CD4-positive, alpha-beta T cell treated with Interleukin-1 beta for 1 hour (primary cell): ENCODE measurements at regions not wholly inside any gene's neighbourhood (a gene's known extent, or its start where the extent isn't known, plus 50 kb on each side); places are given as distances from the start of the nearest gene placed in this dataset.

Experiments
- DNase-seq, 2 donors: peaks; one replicate each; pipeline ENCODE4 v3.0.0-alpha.2; 2020 to 2022

- DNase-seq = no peak
These were observed 69.7 kb upstream of the FZD8 start for GRCh38 chr10:35711615-35712411.

DNA sequence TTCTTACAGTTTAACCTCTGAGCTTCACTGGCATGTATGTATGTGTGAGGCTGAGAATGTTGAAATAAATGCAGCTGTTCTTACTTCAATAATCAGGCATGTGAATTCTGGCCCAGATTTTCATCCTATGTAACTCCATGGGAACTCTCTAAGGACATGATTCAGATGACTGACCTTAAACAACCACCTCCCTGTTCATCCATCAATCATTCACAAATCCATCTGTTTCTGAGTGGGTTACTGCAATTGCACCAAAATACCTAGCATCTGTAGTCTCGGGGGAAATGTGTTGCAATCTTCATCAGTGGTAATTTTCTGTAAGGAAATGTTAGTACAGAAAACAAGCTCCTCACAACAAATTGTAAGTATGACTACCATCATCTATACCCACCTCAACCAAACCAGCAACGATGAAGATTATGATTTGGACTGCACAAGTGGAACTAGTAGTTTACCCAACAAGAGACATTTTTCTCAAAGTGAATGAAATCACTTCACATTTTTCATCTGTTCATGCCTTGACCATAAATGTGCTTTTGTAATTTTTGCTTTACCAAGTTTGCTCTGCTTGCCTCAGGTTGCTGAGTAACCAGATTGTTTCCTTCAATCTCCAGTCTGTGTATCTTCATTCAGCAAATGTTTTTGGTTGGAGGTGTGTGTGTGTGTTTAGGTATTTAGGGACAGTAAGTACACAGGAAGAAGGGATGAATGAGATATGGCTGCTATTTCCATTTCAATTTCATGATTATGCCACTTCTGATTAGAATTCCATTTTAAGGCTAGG lies 65.7 kb upstream of the FZD8 start:
- DNase-seq = no peak

DNA sequence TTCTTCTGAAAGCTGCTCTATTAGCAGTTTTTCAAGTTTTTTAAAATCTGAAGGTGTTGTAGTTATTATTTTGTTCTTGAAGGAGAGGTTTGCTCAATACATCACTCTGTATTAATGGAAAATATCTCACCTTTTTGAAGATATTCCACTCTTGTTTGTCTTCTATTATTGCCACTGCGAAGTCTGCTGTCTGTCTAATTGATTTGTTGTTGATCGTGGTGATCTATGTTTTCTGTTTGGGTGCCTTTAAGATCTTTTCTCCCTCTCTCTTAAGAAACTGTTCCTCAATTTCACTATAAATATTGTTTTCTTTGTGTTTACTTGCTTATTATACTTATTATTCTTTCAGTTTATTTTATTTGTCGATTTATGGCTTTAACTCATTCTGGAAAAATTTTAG lies 64.9 kb upstream of the FZD8 start:
- DNase-seq = no peak

- no peak for DNase-seq
These were observed 63.6 kb upstream of the FZD8 start for GRCh38 chr10:35705671-35706070.

DNA sequence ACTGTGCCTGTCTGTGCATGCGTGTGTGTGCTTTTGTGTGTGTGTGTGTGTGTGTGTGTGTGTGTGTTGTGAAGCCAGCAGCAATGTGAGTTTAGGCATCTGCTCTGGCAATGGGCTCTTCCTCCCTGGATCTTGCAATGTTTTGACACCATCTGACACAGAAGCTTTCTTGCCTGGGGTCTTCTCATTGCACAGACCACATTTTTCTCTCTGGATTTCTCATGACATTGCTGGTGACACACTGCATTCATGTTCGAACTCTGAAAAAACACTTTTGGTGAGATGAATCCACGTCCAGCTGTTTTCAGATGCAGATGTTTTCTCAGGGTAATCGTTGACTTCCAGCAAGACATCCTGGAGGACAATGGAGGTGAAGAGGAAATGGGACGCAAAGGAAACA lies 63.0 kb upstream of the FZD8 start:
- DNase-seq = no peak

GRCh38 chr10:35704401-35704800 lies 62.3 kb upstream of the FZD8 start:
- DNase-seq = no peak

GRCh38 chr10:35700487-35700882 lies 58.4 kb upstream of the FZD8 start:
- DNase-seq = no peak

DNA sequence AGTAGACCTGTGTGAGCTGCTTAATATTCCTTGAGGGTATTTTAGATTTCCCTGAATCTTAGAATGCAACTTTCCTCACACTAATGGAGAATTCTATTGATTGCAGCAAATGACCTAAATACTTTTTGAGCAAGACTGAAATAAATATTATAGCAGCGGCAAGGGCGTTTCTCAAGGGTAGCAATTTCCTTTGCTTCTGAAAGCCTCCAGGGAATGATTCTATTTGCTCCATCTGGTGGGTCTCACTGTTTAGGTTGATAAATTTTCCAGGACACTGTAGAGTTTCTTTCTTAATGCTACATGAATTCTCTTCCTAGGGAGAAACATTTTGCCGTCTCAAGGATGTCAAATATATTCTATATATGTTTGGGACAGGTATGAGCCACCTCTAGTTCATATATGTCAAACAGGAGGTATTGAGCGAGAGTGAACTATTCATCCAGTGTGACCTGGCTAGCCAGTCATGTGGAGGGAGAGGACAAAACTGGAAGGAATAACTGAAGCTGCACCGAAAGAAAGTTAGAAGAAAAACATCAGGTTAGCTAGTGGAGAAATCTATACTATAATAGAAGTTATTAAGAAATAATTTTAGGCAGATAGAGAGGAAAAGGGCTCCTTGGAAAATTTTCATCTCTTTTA lies 57.9 kb upstream of the FZD8 start:
- no peak for DNase-seq

DNA sequence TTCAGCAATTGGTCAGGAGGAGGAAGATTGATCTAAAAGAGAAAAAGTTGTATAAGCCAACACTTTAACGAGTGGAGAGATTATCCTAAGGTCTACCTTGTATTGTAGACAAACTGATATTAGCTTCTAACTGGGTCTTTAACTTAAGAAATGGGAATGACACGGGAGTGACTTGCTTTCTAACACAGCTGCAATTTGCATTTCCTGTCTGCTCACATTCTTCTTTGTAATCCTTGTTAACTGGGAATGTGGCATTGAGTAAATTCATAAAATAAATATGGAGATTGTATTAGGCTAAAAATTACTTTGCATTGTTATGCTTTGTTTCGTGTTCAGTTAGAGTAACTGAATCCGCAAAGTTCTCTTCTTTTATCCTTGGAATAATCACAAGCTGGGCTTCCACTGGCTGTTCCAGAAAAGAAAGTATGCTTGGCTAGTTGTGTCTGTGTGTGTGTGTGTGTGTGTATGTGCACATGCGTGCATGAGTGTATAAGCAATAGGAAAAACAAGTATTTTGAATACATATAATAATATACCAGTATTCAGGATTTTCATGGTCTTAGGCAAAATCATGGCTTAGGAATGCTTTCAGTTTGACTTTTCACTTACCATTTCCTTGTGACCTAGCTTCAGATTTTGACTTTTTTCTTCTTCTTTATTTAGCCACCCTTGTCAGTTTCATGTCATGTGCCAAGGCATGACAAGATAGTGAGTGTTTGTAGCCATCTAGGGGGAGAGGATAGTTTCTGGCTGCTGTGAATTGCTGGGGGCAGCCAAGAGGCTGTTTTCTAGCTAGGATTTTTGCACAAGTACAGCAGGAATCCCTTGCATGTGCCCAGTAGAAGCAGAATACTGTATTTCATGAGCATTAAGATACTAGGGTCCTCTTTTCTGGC lies 54.5 kb upstream of the FZD8 start:
- DNase-seq = no peak

DNA sequence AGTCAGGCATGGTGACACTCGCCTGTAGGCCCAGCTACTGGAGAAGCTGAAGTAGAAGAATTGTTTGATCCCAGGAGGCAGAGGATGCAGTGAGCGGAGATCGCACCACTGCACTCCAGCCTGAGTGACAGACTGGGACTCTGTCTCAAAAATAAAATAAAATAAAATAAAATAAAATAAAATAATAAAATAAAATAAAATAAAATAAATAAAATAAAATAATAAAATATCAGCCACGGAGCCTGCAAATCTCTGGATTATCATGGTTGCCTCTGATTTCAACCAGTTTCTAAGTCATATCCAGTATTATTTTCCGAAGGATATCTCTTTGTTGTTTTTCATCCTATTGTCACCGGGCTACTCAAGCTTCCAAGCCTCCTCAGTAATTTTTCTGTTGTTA lies 51.7 kb upstream of the FZD8 start:
- no peak for DNase-seq
